IMR-90 (cell line): ENCODE measurements at regions not wholly inside any gene's neighbourhood (a gene's known extent, or its start where the extent isn't known, plus 50 kb on each side); places are given as distances from the start of the nearest gene placed in this dataset.

Experiments
- ATAC-seq: fragments of 200-7000 bp; cut with Tn5 transposase; 2 replicates; pipeline ENCODE4 v1.9.1; 2020; ENCODE audit warnings: low read depth, mild to moderate bottlenecking, moderate library complexity
- BruUV-seq: library from RNA; stranded (reverse); fragments of 400-500 nt; replicated peaks from 2 replicates; lab custom pipeline; 2021; lab: Mats Ljungman, UMichigan
- CTCF ChIA-PET: fragments of 300-600 bp; formaldehyde crosslinking; extraction: SDS; loops from one replicate; lab custom pipeline; 2021; ENCODE audit warnings: antibody characterized with exemption; lab: Yijun Ruan, JAX
- POLR2A ChIA-PET: fragments of 300-600 bp; sonication (Branson Sonifier 250); formaldehyde crosslinking; loops from one replicate; lab custom pipeline; 2022; ENCODE audit warnings: antibody characterized with exemption; ENCODE audit not compliant: unreplicated experiment; lab: Charles Lee
- DNase-seq: peaks from one replicate; pipeline ENCODE4 v3.0.0; 2013
- H2AFZ ChIP-seq: replicated peaks from 2 replicates; pipeline ENCODE3; 2013; ENCODE audit warnings: low read length, mild to moderate bottlenecking; ENCODE audit not compliant: poor library complexity
- H2AK5ac ChIP-seq: 2 replicates; pipeline ENCODE4 v1.6.1; 2013; ENCODE audit warnings: low read depth, low read length, inconsistent platforms
- H2AK9ac ChIP-seq: replicated peaks from 2 replicates; pipeline ENCODE3; 2013; ENCODE audit warnings: mild to moderate bottlenecking, low read depth, low read length, moderate library complexity; ENCODE audit not compliant: poor library complexity
- H2BK120ac ChIP-seq: 2 replicates; pipeline ENCODE4 v1.6.1; 2013; ENCODE audit warnings: low read depth, low read length, inconsistent platforms
- H2BK15ac ChIP-seq: 3 replicates; pipeline ENCODE4 v1.6.1; 2013; ENCODE audit warnings: low read depth, low read length, inconsistent platforms
- H2BK20ac ChIP-seq: 2 replicates; pipeline ENCODE4 v1.6.1; 2013; ENCODE audit warnings: low read depth, mild to moderate bottlenecking, inconsistent platforms, low read length, moderate library complexity
- H2BK5ac ChIP-seq: 2 replicates; pipeline ENCODE4 v1.6.1; 2013; ENCODE audit warnings: mild to moderate bottlenecking, low read depth, low read length, inconsistent platforms; ENCODE audit not compliant: poor library complexity, severe bottlenecking
- H3K14ac ChIP-seq: replicated peaks from 2 replicates; pipeline ENCODE4 v1.6.1; 2013; ENCODE audit warnings: low read depth, low read length, inconsistent platforms
- H3K18ac ChIP-seq: 2 replicates; pipeline ENCODE4 v1.6.1; 2013; ENCODE audit warnings: low read depth, low read length, control low read depth
- H3K23ac ChIP-seq: 2 replicates; pipeline ENCODE4 v1.6.1; 2013; ENCODE audit warnings: low read depth, low read length, inconsistent platforms
- H3K27ac ChIP-seq: 2 replicates; pipeline ENCODE4 v1.5.1; 2013; ENCODE audit warnings: mild to moderate bottlenecking, control low read depth, low read length; ENCODE audit not compliant: insufficient read depth
- H3K27me3 ChIP-seq: 2 replicates; pipeline ENCODE4 v1.6.1; 2013; ENCODE audit warnings: low read length; ENCODE audit not compliant: control insufficient read depth, insufficient read depth
- H3K36me3 ChIP-seq: 2 replicates; pipeline ENCODE4 v1.6.1; 2013; ENCODE audit warnings: low read length, mixed read lengths; ENCODE audit not compliant: control insufficient read depth, insufficient read depth
- H3K4ac ChIP-seq: 2 replicates; pipeline ENCODE4 v1.6.1; 2013; ENCODE audit warnings: low read depth, low read length, inconsistent platforms
- H3K4me1 ChIP-seq: 2 replicates; pipeline ENCODE4 v1.6.1; 2013; ENCODE audit warnings: low read length, mixed read lengths; ENCODE audit not compliant: control insufficient read depth, insufficient read depth
- H3K4me2 ChIP-seq: 2 replicates; pipeline ENCODE4 v1.6.1; 2013; ENCODE audit warnings: low read depth, mild to moderate bottlenecking, control low read depth, low read length, moderate library complexity
- H3K4me3 ChIP-seq: 2 replicates; pipeline ENCODE4 v1.5.1; 2013; ENCODE audit warnings: low read depth, mild to moderate bottlenecking, control low read depth, low read length, moderate library complexity; ENCODE audit not compliant: insufficient read depth
- H3K56ac ChIP-seq: 2 replicates; pipeline ENCODE4 v1.6.1; 2013; ENCODE audit warnings: low read length, inconsistent platforms; ENCODE audit not compliant: insufficient read depth; ENCODE audit errors: extremely low read depth
- H3K79me1 ChIP-seq, 2 experiments: 2 replicates each; pipeline ENCODE4 v1.6.1; 2013; ENCODE audit warnings: low read length in 2 of 2, inconsistent platforms in 1 of 2, low read depth in 1 of 2
- H3K9ac ChIP-seq: 2 replicates; pipeline ENCODE4 v1.6.1; 2013; ENCODE audit warnings: low read depth, low read length, control low read depth
- H3K9me1 ChIP-seq: 2 replicates; pipeline ENCODE4 v1.6.1; 2013; ENCODE audit warnings: low read length, inconsistent platforms; ENCODE audit not compliant: insufficient read depth
- H3K9me3 ChIP-seq: 2 replicates; pipeline ENCODE4 v1.6.1; 2013; ENCODE audit warnings: low read length; ENCODE audit not compliant: control insufficient read depth, insufficient read depth
- H4K20me1 ChIP-seq: 2 replicates; pipeline ENCODE4 v1.6.1; 2013; ENCODE audit warnings: low read length, inconsistent platforms; ENCODE audit not compliant: insufficient read depth
- H4K5ac ChIP-seq: 2 replicates; pipeline ENCODE4 v1.6.1; 2013; ENCODE audit warnings: mild to moderate bottlenecking, low read depth, low read length, control low read depth
- H4K8ac ChIP-seq, 2 experiments: 2 replicates each; pipeline ENCODE4 v1.6.1; 2013; ENCODE audit warnings: low read depth in 2 of 2, low read length in 2 of 2, control low read depth in 1 of 2, inconsistent platforms in 1 of 2
- H4K91ac ChIP-seq: 2 replicates; pipeline ENCODE4 v1.6.1; 2013; ENCODE audit warnings: low read depth, low read length, inconsistent platforms; ENCODE audit not compliant: insufficient read depth
- BHLHE40 ChIP-seq: fragments of 150-350 bp; IDR thresholded peaks from 2 replicates; pipeline ENCODE4 v1.6.1; 2016; ENCODE audit warnings: mild to moderate bottlenecking, low read depth, low read length
- CEBPB ChIP-seq: IDR thresholded peaks from 2 replicates; pipeline ENCODE4 v1.6.1; 2012; ENCODE audit warnings: low read depth, low read length, improper control_type of control experiment
- CHD1 ChIP-seq: IDR thresholded peaks from 2 replicates; pipeline ENCODE4 v1.6.1; 2012; ENCODE audit warnings: low read depth, low read length, improper control_type of control experiment
- FOS ChIP-seq: fragments of 150-350 bp; IDR thresholded peaks from 2 replicates; pipeline ENCODE4 v1.6.1; 2016; ENCODE audit warnings: low read depth, low read length
- MAFK ChIP-seq: IDR thresholded peaks from 2 replicates; pipeline ENCODE4 v1.6.1; 2012; ENCODE audit warnings: low read depth, low read length, improper control_type of control experiment
- MXI1 ChIP-seq: IDR thresholded peaks from 2 replicates; pipeline ENCODE4 v1.6.1; 2012; ENCODE audit warnings: low read depth, mild to moderate bottlenecking, low read length, moderate library complexity, borderline replicate concordance
- NFE2L2 ChIP-seq: fragments of 150-350 bp; IDR thresholded peaks from 2 replicates; pipeline ENCODE4 v1.6.1; 2016; ENCODE audit warnings: low read depth, mild to moderate bottlenecking, low read length
- POLR2A ChIP-seq: IDR thresholded peaks from 2 replicates; pipeline ENCODE4 v1.6.1; 2012; ENCODE audit warnings: mild to moderate bottlenecking, low read depth, low read length
- RCOR1 ChIP-seq: IDR thresholded peaks from 2 replicates; pipeline ENCODE4 v1.6.1; 2012; ENCODE audit warnings: mild to moderate bottlenecking, low read length, improper control_type of control experiment; ENCODE audit not compliant: insufficient replicate concordance
- RFX5 ChIP-seq: IDR thresholded peaks from 2 replicates; pipeline ENCODE4 v1.8.0; 2012; ENCODE audit warnings: low read depth, mild to moderate bottlenecking, low read length, moderate library complexity
- SMC3 ChIP-seq: fragments of 150-350 bp; IDR thresholded peaks from 2 replicates; pipeline ENCODE4 v1.6.1; 2016; ENCODE audit warnings: low read depth, mild to moderate bottlenecking, antibody characterized with exemption, low read length, moderate library complexity
- WGBS, 2 experiments: methylation state at CpG; one replicate each; pipeline versions ENCODE4 v1.1.5 to v1.1.7; 2013; ENCODE audit warnings: missing lambda C conversion rate in 2 of 2; ENCODE audit not compliant: insufficient read length in 1 of 2; ENCODE audit errors: extremely low coverage in 2 of 2; 5-methylcytosine and 5-hydroxymethylcytosine counted together
- dilution Hi-C: fragments of 300-500 bp; cut with HindIII; formaldehyde crosslinking; loops from one replicate; pipeline ENCODE4 v1.14.3; 2018; ENCODE audit warnings: low sequenced_read_pairs; ENCODE audit not compliant: unreplicated experiment
- in situ Hi-C: fragments of 300-500 bp; cut with MboI; formaldehyde crosslinking; loops from 3 replicates; pipeline ENCODE4 v1.14.3; 2019; ENCODE audit warnings: low sequenced_read_pairs, inconsistent platforms, mixed read lengths
- intact Hi-C: fragments of 100-400 bp; cut with micrococcal nuclease; formaldehyde crosslinking; loops from 2 replicates; pipeline ENCODE4 v1.10.0; 2022
- TF ChIP-seq, protein P1 (sequence below): fragments of 150-350 bp; IDR thresholded peaks from 2 replicates; pipeline ENCODE4 v1.6.1; 2017; ENCODE audit warnings: mild to moderate bottlenecking, antibody characterized with exemption, low read length, low read depth
- TF ChIP-seq, protein P2 (sequence below): fragments of 150-350 bp; IDR thresholded peaks from 2 replicates; pipeline ENCODE4 v1.6.1; 2016; ENCODE audit warnings: low read depth, mild to moderate bottlenecking, low read length, moderate library complexity, borderline replicate concordance

DNA sequence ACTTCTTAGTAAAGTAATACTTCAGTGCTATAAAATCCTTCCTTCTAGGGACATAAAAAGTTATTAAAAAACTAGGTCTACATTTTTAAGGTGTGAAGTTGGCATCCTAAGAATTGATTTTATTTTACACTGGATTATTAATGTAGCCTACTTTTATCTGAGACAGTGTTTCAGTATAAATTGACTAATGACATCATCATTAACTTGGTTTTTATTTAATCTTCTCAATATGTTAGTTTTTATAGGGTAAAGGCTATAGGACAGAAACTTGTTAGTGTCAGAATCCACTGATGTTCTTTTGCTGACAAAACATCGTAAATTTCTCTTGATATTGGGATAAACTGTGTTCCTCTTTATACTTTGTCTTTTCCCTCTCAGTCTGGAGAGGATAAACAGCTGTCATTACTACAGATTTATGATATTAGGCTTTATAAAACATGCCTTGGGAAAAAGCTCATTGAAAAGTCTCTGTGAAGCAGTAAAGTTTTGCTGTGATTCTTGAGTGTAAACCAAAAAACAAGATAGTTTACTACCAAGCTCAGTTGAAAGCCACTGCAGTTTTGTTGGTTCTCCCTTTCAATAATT lies 569.9 kb downstream of the EPHA4 start:
- no CpG with 5 or more reads among the region's 1 CpG for WGBS, 2 experiments
- CTCF ChIA-PET: interaction anchor here (0.6 kb wide), 1 partner anchor 998 kb away, joined by 3 read pairs; no protein-coding TSS in a partner anchor
- no peak overlapping the region for H2AK5ac ChIP-seq

More for the DNA sequence above, 569.9 kb downstream of the EPHA4 start:
- H2BK15ac ChIP-seq: no peak overlapping the region
- no peaks in the 10 kb centered on the region for H3K27me3 ChIP-seq
- POLR2A ChIA-PET: no interaction called here
- TF ChIP-seq CEBPB (no peak), BHLHE40 (no peak), MAFK (no peak), MXI1 (no peak), POLR2A (no peak), NFE2L2 (no peak), FOS (no peak), RFX5 (no peak), CHD1 (no peak), RCOR1 (no peak), SMC3 (no peak)
- TF ChIP-seq, protein P1, sequence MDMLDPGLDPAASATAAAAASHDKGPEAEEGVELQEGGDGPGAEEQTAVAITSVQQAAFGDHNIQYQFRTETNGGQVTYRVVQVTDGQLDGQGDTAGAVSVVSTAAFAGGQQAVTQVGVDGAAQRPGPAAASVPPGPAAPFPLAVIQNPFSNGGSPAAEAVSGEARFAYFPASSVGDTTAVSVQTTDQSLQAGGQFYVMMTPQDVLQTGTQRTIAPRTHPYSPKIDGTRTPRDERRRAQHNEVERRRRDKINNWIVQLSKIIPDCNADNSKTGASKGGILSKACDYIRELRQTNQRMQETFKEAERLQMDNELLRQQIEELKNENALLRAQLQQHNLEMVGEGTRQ: no peak
- TF ChIP-seq, protein P2, sequence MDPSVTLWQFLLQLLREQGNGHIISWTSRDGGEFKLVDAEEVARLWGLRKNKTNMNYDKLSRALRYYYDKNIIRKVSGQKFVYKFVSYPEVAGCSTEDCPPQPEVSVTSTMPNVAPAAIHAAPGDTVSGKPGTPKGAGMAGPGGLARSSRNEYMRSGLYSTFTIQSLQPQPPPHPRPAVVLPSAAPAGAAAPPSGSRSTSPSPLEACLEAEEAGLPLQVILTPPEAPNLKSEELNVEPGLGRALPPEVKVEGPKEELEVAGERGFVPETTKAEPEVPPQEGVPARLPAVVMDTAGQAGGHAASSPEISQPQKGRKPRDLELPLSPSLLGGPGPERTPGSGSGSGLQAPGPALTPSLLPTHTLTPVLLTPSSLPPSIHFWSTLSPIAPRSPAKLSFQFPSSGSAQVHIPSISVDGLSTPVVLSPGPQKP: no peak
- no peak overlapping the region for H3K4me2 ChIP-seq
- no peak overlapping the region for H3K23ac ChIP-seq
- H3K4me3 ChIP-seq: no peak overlapping the region
- no peak overlapping the region for H3K14ac ChIP-seq
- DNase-seq (no peak), ATAC-seq (no peak)
- no peak overlapping the region for H2BK5ac ChIP-seq
- H3K9me1 ChIP-seq: no peaks in the 10 kb centered on the region
- dilution Hi-C loops (no loop called here), in situ Hi-C loops (no loop called here), intact Hi-C loops (no loop called here)
- H2BK20ac ChIP-seq: no peak overlapping the region
- no peaks in the 10 kb centered on the region for H3K79me1 ChIP-seq
- H2AK9ac ChIP-seq: no peak overlapping the region
- H4K91ac ChIP-seq: no peak overlapping the region
- H3K18ac ChIP-seq: no peak overlapping the region
- no peaks in the 10 kb centered on the region for H4K20me1 ChIP-seq
- no peak overlapping the region for H4K8ac ChIP-seq
- no peak overlapping the region for H2BK120ac ChIP-seq
- H3K4ac ChIP-seq: no peak overlapping the region
- H3K9ac ChIP-seq: no peak overlapping the region
- no peaks in the 10 kb centered on the region for H3K9me3 ChIP-seq
- no peaks in the 10 kb centered on the region for H3K4me1 ChIP-seq
- no peaks in the 10 kb centered on the region for H3K36me3 ChIP-seq
- H3K56ac ChIP-seq: no peak overlapping the region
- H4K5ac ChIP-seq: no peak overlapping the region
- no peak overlapping the region for H2AFZ ChIP-seq
- BruUV-seq: no TSS peak
- H3K27ac ChIP-seq: no peak overlapping the region
